ENCODE measurements at regions not wholly inside any gene's neighbourhood (a gene's known extent, or its start where the extent isn't known, plus 50 kb on each side); places are given as distances from the start of the nearest gene placed in this dataset.

GRCh38 chr2:155115846-155116245 lies 417.4 kb downstream of the KCNJ3 start:
- no peak for DNase-seq

GRCh38 chr2:155111070-155111469 lies 412.6 kb downstream of the KCNJ3 start:
- no peak for DNase-seq

- DNase-seq, result no peak
Observed at GRCh38 chr2:155109527-155109926, 411.0 kb downstream of the KCNJ3 start.

GRCh38 chr2:155100261-155100660 lies 401.8 kb downstream of the KCNJ3 start:
- DNase-seq, result no peak

- no peak for DNase-seq
Observed at GRCh38 chr2:155099784-155100183, 401.3 kb downstream of the KCNJ3 start.

- no peak for DNase-seq
Observed at GRCh38 chr2:155095613-155096012, 397.1 kb downstream of the KCNJ3 start.

GRCh38 chr2:155080373-155080772 lies 381.9 kb downstream of the KCNJ3 start:
- no peak for DNase-seq

GRCh38 chr2:155070489-155070888 lies 372.0 kb downstream of the KCNJ3 start:
- DNase-seq, result no peak

GRCh38 chr2:155062922-155063258 lies 364.4 kb downstream of the KCNJ3 start:
- no peak for DNase-seq

- DNase-seq, result no peak
Observed at GRCh38 chr2:155062250-155062921, 363.9 kb downstream of the KCNJ3 start.

- no peak for DNase-seq
Observed at GRCh38 chr2:155060896-155061295, 362.4 kb downstream of the KCNJ3 start.

- DNase-seq, result no peak
Observed at GRCh38 chr2:155054712-155055111, 356.2 kb downstream of the KCNJ3 start.

- DNase-seq, result no peak
Observed at GRCh38 chr2:155043097-155043496, 344.6 kb downstream of the KCNJ3 start.

GRCh38 chr2:155035308-155035707 lies 336.8 kb downstream of the KCNJ3 start:
- DNase-seq, result no peak

GRCh38 chr2:155033652-155034051 lies 335.2 kb downstream of the KCNJ3 start:
- no peak for DNase-seq

- no peak for DNase-seq
Observed at GRCh38 chr2:155030296-155030695, 331.8 kb downstream of the KCNJ3 start.

GRCh38 chr2:155026651-155027174 lies 328.2 kb downstream of the KCNJ3 start:
- no peak for DNase-seq

- DNase-seq, result no peak
Observed at GRCh38 chr2:155023674-155024073, 325.2 kb downstream of the KCNJ3 start.

- no peak for DNase-seq
Observed at GRCh38 chr2:155022531-155022930, 324.0 kb downstream of the KCNJ3 start.

GRCh38 chr2:155021618-155022017 lies 323.1 kb downstream of the KCNJ3 start:
- DNase-seq, result no peak

GRCh38 chr2:155020246-155020645 lies 321.8 kb downstream of the KCNJ3 start:
- no peak for DNase-seq

- DNase-seq, result no peak
Observed at GRCh38 chr2:155010925-155011324, 312.4 kb downstream of the KCNJ3 start.

- no peak for DNase-seq
Observed at GRCh38 chr2:154995361-154995760, 296.9 kb downstream of the KCNJ3 start.

- DNase-seq, result no peak
Observed at GRCh38 chr2:154992826-154993225, 294.3 kb downstream of the KCNJ3 start.

- no peak for DNase-seq
Observed at GRCh38 chr2:154978710-154979109, 280.2 kb downstream of the KCNJ3 start.

All from right forelimb (tissue), 1 donor.